K562 (cell line): ENCODE measurements at regions not wholly inside any gene's neighbourhood (a gene's known extent, or its start where the extent isn't known, plus 50 kb on each side); places are given as distances from the start of the nearest gene placed in this dataset.
A peak's percentile ranks its signal among the peaks of the same experiment; 100 is the strongest.

Source experiments
- CBFB ChIP-seq: sonication (generic); formaldehyde crosslinking; IDR thresholded peaks from 2 replicates; pipeline ENCODE4 v1.4.0; 2020; ENCODE audit warnings: mild to moderate bottlenecking, missing genetic modification reagents
- E2F3 ChIP-seq: fragments of 250-450 bp; sonication (Bioruptor Pico); IDR thresholded peaks from 2 replicates; pipeline ENCODE4 v1.4.0; 2020; ENCODE audit warnings: mild to moderate bottlenecking
- ESRRA ChIP-seq: fragments of 450-650 bp; IDR thresholded peaks from 2 replicates; pipeline ENCODE4 v1.6.1; 2014; ENCODE audit warnings: low read depth, mild to moderate bottlenecking, moderate library complexity, borderline replicate concordance
- FIP1L1 ChIP-seq: fragments of 200-400 bp; formaldehyde crosslinking; IDR thresholded peaks from 2 replicates; pipeline ENCODE4 v1.6.1; 2018; ENCODE audit warnings: mild to moderate bottlenecking, low read depth, low read length; ENCODE audit not compliant: poor library complexity, severe bottlenecking
- GTF2A2 ChIP-seq: IDR thresholded peaks from 2 replicates; pipeline ENCODE4 v1.6.1; 2016; ENCODE audit warnings: mild to moderate bottlenecking, missing genetic modification characterization, missing compliant biosample characterization
- GTF2E2 ChIP-seq: fragments of 200-800 bp; sonication (Bioruptor generic); IDR thresholded peaks from 2 replicates; pipeline ENCODE4 v1.6.1; 2016; ENCODE audit warnings: missing genetic modification characterization, missing compliant biosample characterization
- MYNN ChIP-seq, 2 experiments: sonication (generic); formaldehyde crosslinking in 1 of 2; IDR thresholded peaks; 2 replicates each; pipeline versions ENCODE4 v1.5.0 to v1.6.1; 2016 to 2020; ENCODE audit warnings: antibody characterized with exemption in 1 of 2, missing genetic modification reagents in 1 of 2
- NCOA4 ChIP-seq: fragments of 450-650 bp; IDR thresholded peaks from 2 replicates; pipeline ENCODE4 v1.6.1; 2018; ENCODE audit warnings: mild to moderate bottlenecking; ENCODE audit not compliant: partially characterized antibody
- SLC30A9 ChIP-seq: fragments of 250-450 bp; sonication (Bioruptor Pico); IDR thresholded peaks from 2 replicates; pipeline ENCODE4 v1.8.0; 2022; ENCODE audit warnings: mild to moderate bottlenecking, moderate library complexity
- SMARCC2 ChIP-seq: fragments of 450-650 bp; IDR thresholded peaks from 2 replicates; pipeline ENCODE4 v1.6.1; 2017; ENCODE audit warnings: antibody characterized with exemption, moderate library complexity, mild to moderate bottlenecking, low read depth
- TAF9B ChIP-seq: fragments of 450-650 bp; IDR thresholded peaks from 2 replicates; pipeline ENCODE4 v1.6.1; 2018; ENCODE audit warnings: mild to moderate bottlenecking; ENCODE audit not compliant: partially characterized antibody
- TCF7 ChIP-seq: sonication (generic); IDR thresholded peaks from 2 replicates; pipeline ENCODE4 v1.6.1; 2016; ENCODE audit warnings: antibody characterized with exemption, borderline replicate concordance
- TCFL5 ChIP-seq: fragments of 250-450 bp; sonication (Bioruptor Pico); conservative IDR thresholded peaks from 2 replicates; pipeline ENCODE4 v1.6.1; 2021; ENCODE audit warnings: mild to moderate bottlenecking, moderate library complexity, matching md5 sums
- XRCC3 ChIP-seq: fragments of 450-650 bp; IDR thresholded peaks from 2 replicates; pipeline ENCODE4 v1.6.1; 2017; ENCODE audit warnings: mild to moderate bottlenecking, moderate library complexity
- ZBTB7A ChIP-seq: IDR thresholded peaks from 2 replicates; pipeline ENCODE4 v1.6.1; 2011; ENCODE audit warnings: low read depth, mild to moderate bottlenecking, low read length, moderate library complexity, borderline replicate concordance; ENCODE audit not compliant: control insufficient read depth
- ZNF324 ChIP-seq: fragments of 250-450 bp; sonication (Bioruptor Pico); IDR thresholded peaks from 2 replicates; pipeline ENCODE4 v1.4.0; 2020; ENCODE audit warnings: mild to moderate bottlenecking
- ZNF431 ChIP-seq: sonication (generic); formaldehyde crosslinking; IDR thresholded peaks from 2 replicates; pipeline ENCODE4 v1.8.0; 2022; ENCODE audit warnings: mild to moderate bottlenecking, missing genetic modification reagents
- TF ChIP-seq, protein P1 (sequence below), 3 experiments: fragments of 200-800 bp in 1 of 3; sonication (Bioruptor generic) in 1 of 3; sonication (generic) in 1 of 3; formaldehyde crosslinking in 1 of 3; IDR thresholded peaks; 2 replicates each; pipeline versions ENCODE4 v1.6.1 to v1.8.0; 2016 to 2022; ENCODE audit warnings: mild to moderate bottlenecking in 2 of 3, missing compliant biosample characterization in 2 of 3, missing genetic modification characterization in 2 of 3, missing genetic modification reagents in 1 of 3
- TF ChIP-seq, protein P2 (sequence below), 2 experiments: IDR thresholded peaks; 2 replicates each; pipeline ENCODE4 v1.6.1; 2011; ENCODE audit warnings: borderline replicate concordance in 1 of 2, control low read depth in 1 of 2, low read depth in 1 of 2, low read length in 1 of 2, mild to moderate bottlenecking in 1 of 2, mixed read lengths in 1 of 2, moderate library complexity in 1 of 2; ENCODE audit not compliant: insufficient read depth in 1 of 2, insufficient read length in 1 of 2, poor library complexity in 1 of 2, severe bottlenecking in 1 of 2; ENCODE audit errors: extremely low read depth in 1 of 2
- TF ChIP-seq, protein P3 (sequence below), 2 experiments: fragments of 250-450 bp in 1 of 2; fragments of 450-650 bp in 1 of 2; sonication (Bioruptor Pico) in 1 of 2; IDR thresholded peaks; 2 replicates each; pipeline versions ENCODE4 v1.6.1 to v1.8.0; 2016 to 2021; ENCODE audit warnings: mild to moderate bottlenecking in 2 of 2, moderate library complexity in 2 of 2, missing compliant biosample characterization in 1 of 2, missing genetic modification characterization in 1 of 2
- TF ChIP-seq, protein P4 (sequence below): sonication (generic); formaldehyde crosslinking; IDR thresholded peaks from 2 replicates; pipeline ENCODE4 v1.8.1; 2023; ENCODE audit warnings: mild to moderate bottlenecking, missing genetic modification reagents, moderate library complexity

DNA sequence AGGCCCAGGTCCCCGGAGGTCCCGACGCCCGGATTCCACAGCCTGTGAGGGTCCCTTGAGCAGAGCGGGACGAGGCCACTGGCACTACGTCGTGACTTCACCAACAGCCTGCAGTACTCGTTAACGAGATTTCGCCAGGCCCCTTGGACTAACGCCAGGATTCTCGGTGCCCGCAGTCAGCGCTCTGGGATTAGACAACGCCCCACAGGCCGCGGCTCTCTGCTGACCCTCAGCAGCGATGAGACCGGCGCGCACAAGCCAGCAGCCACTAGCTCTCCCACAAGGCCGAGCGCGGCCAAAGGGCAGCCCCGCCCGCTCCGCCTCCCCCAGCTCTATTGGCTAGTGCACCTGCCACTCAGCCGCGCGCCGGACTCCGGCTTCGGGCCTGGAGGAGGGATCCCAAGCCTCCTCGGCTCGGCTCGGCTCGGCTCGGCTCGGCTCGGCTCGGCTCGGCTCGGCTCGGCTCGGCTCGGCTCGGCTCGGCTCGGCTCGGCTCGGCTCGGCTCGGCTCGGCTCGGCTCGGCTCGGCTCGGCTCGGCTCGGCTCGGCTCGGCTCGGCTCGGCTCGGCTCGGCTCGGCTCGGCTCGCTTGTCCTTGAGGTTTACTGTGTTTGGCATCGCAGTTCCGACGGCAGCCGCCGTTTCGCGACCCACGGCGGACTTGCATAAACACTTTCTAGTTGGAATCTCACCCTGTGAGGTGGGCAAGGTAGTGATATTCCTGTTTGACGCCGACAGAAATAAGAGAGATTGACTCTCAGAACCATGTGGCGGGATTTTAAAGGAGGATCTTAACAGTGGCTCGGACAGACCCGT lies 231.7 kb upstream of the SERP2 start (continued):
- TF ChIP-seq, protein P1, sequence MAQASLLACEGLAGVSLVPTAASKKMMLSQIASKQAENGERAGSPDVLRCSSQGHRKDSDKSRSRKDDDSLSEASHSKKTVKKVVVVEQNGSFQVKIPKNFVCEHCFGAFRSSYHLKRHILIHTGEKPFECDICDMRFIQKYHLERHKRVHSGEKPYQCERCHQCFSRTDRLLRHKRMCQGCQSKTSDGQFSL (CRISPR knock-in tag; IDR thresholded peaks at IDR 0.05): no peak
- TF ChIP-seq, protein P1 (tag; IDR thresholded peaks at IDR 0.05): no peak
- no peak for TF ChIP-seq SLC30A9 (CRISPR knock-in tag)
- no peak for TF ChIP-seq TCFL5
- no peak for TF ChIP-seq NCOA4
- TF ChIP-seq E2F3: no peak
- no peak for TF ChIP-seq GTF2A2
- TF ChIP-seq CBFB (CRISPR knock-in tag): no peak
- TF ChIP-seq ESRRA: no peak
- TF ChIP-seq FIP1L1: no peak
- no peak for TF ChIP-seq ZBTB7A
- no peak for TF ChIP-seq TCF7
- no peak for TF ChIP-seq GTF2E2 (tag)
- no peak for TF ChIP-seq ZNF324 (CRISPR knock-in tag)
- TF ChIP-seq, protein P2, sequence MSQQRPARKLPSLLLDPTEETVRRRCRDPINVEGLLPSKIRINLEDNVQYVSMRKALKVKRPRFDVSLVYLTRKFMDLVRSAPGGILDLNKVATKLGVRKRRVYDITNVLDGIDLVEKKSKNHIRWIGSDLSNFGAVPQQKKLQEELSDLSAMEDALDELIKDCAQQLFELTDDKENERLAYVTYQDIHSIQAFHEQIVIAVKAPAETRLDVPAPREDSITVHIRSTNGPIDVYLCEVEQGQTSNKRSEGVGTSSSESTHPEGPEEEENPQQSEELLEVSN (IDR thresholded peaks at IDR 0.05; ENCODE audit: borderline replicate concordance in 1 of 2, extremely low read depth in 1 of 2, insufficient read depth in 1 of 2, insufficient read length in 1 of 2, low read depth in 1 of 2, low read length in 1 of 2, poor library complexity in 1 of 2, severe bottlenecking in 1 of 2): peak; percentile 50 to 68
- TF ChIP-seq SMARCC2: no peak
- no peak for TF ChIP-seq MYNN (IDR thresholded peaks at IDR 0.05)
- no peak for TF ChIP-seq MYNN (CRISPR knock-in tag; IDR thresholded peaks at IDR 0.05)
- TF ChIP-seq XRCC3: no peak
- no peak for TF ChIP-seq TAF9B
- TF ChIP-seq, protein P3, sequence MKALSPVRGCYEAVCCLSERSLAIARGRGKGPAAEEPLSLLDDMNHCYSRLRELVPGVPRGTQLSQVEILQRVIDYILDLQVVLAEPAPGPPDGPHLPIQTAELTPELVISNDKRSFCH (CRISPR knock-in tag; IDR thresholded peaks at IDR 0.05): no peak
- TF ChIP-seq, protein P3 (tag; IDR thresholded peaks at IDR 0.05): no peak
- TF ChIP-seq, protein P4, sequence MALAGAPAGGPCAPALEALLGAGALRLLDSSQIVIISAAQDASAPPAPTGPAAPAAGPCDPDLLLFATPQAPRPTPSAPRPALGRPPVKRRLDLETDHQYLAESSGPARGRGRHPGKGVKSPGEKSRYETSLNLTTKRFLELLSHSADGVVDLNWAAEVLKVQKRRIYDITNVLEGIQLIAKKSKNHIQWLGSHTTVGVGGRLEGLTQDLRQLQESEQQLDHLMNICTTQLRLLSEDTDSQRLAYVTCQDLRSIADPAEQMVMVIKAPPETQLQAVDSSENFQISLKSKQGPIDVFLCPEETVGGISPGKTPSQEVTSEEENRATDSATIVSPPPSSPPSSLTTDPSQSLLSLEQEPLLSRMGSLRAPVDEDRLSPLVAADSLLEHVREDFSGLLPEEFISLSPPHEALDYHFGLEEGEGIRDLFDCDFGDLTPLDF (CRISPR knock-in tag): no peak
- no peak for TF ChIP-seq ZNF431 (CRISPR knock-in tag)
